Activated CD8-positive, alpha-beta memory T cell treated with anti-CD3 and anti-CD28 coated beads, Interleukin-2, amount 10 ng/mL, durations not matched to agents 7 days and 5 days (primary cell): ENCODE measurements at regions not wholly inside any gene's neighbourhood (a gene's known extent, or its start where the extent isn't known, plus 50 kb on each side); places are given as distances from the start of the nearest gene placed in this dataset.

Source experiments
- ATAC-seq: fragments of 150-1000 bp; cut with Tn5 transposase; one replicate; pipeline ENCODE4 v1.10.0; 2021; ENCODE audit warnings: moderate library complexity
- CTCF ChIA-PET: fragments of 350-600 bp; sonication (Branson Sonifier 250); formaldehyde crosslinking; loops from one replicate; lab custom pipeline; 2021; ENCODE audit warnings: antibody characterized with exemption; lab: Charles Lee
- DNase-seq: peaks from one replicate; pipeline ENCODE4 v3.0.0-alpha.2; 2020
- H3K27ac Mint-ChIP-seq: one replicate; pipeline ENCODE4 v1.8.0; 2021; ENCODE audit warnings: mild to moderate bottlenecking, mixed read lengths
- H3K27me3 Mint-ChIP-seq: one replicate; pipeline ENCODE4 v1.8.0; 2021; ENCODE audit warnings: mixed read lengths
- H3K36me3 Mint-ChIP-seq: one replicate; pipeline ENCODE4 v1.8.0; 2021; ENCODE audit warnings: mild to moderate bottlenecking, mixed read lengths
- H3K4me1 Mint-ChIP-seq: one replicate; pipeline ENCODE4 v1.8.0; 2021; ENCODE audit warnings: mixed read lengths
- H3K4me3 Mint-ChIP-seq: one replicate; pipeline ENCODE4 v1.8.0; 2021; ENCODE audit warnings: mild to moderate bottlenecking, moderate library complexity, mixed read lengths
- H3K9me3 Mint-ChIP-seq: one replicate; pipeline ENCODE4 v1.8.0; 2022; ENCODE audit warnings: low read depth, mixed read lengths

GRCh38 chr16:86651823-86652222, 73.5 kb downstream of the FOXL1 start:
- CTCF ChIA-PET: no interaction called here
- H3K4me1 Mint-ChIP-seq: no peaks in the 10 kb centered on the region
- H3K36me3 Mint-ChIP-seq: no peaks in the 10 kb centered on the region
- no peak overlapping the region for H3K27ac Mint-ChIP-seq
- DNase-seq (no peak), ATAC-seq (no peak)
- peaks cover 7% of the 10 kb centered on the region for H3K9me3 Mint-ChIP-seq
- peaks cover 6% of the 10 kb centered on the region for H3K27me3 Mint-ChIP-seq
- no peak overlapping the region for H3K4me3 Mint-ChIP-seq

DNA sequence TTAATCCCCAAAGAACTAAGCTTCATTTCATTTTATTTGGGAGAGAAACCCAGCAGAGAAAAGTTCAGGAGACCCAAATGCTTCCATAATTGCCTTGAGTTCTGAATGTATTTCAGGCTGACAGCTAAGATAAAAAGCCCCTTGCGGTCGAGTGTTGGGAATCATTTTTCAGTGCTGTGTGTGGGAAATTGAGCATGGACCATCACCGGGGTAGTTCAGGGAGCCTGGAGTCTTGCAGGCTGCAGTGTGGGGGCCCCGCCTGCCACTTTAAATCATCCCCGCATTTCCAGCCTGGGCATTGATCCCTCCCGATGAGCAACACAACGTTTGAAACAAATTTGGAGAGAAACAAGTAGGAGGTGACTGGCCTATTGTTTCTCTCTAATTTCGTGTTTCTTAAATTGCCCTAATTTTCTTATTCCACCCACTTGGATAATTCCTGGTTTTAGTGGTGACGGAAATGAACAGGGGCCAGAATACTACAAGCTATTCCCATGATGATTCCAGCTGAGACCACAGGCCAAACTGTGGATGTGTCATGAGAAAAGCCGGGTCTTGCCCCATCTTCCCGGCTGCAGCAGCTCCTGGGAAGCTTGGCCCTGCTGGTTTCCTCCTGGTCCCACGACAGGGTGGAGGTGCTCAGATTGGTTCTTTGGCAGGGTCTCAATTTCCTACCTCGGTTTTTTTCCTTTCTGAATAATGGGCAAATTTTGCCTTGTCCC, 75.1 kb downstream of the FOXL1 start:
- H3K36me3 Mint-ChIP-seq: no peaks in the 10 kb centered on the region
- no peaks in the 10 kb centered on the region for H3K4me1 Mint-ChIP-seq
- H3K27me3 Mint-ChIP-seq: peaks cover 6% of the 10 kb centered on the region
- peaks cover 7% of the 10 kb centered on the region for H3K9me3 Mint-ChIP-seq
- CTCF ChIA-PET: no interaction called here
- no peak for ATAC-seq
- H3K27ac Mint-ChIP-seq: no peak overlapping the region
- DNase-seq: no peak
- no peak overlapping the region for H3K4me3 Mint-ChIP-seq

- ATAC-seq: no peak
- H3K4me1 Mint-ChIP-seq: no peaks in the 10 kb centered on the region
Measured at GRCh38 chr16:86657972-86658371, 79.6 kb downstream of the FOXL1 start.

DNA sequence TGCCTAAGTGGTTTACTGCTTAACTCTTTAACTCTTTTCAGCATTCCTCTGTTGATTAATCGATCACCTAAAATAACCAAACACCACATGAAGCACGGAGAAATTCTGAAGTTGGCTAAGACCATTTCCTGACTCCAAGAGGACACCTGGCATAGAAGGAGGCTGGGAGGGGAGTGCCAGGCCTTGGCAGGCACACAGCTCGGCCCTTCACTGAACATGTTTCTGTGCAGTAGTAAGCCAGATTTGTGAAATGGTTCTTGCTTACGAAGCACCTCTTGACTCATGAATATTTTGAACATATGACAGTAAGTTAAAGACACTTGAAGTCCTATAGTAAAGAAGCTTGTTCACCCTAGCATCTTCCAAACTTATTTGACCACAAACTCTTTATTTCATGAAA, 82.3 kb downstream of the FOXL1 start:
- no peak overlapping the region for H3K27ac Mint-ChIP-seq
- peaks cover 23% of the 10 kb centered on the region for H3K4me1 Mint-ChIP-seq
- H3K4me3 Mint-ChIP-seq: no peak overlapping the region

More at GRCh38 chr16:86657972-86658371, 79.6 kb downstream of the FOXL1 start:
- no peak for DNase-seq
- no peaks in the 10 kb centered on the region for H3K36me3 Mint-ChIP-seq
- H3K27me3 Mint-ChIP-seq: peaks cover 17% of the 10 kb centered on the region
- H3K9me3 Mint-ChIP-seq: peaks cover 9% of the 10 kb centered on the region
- CTCF ChIA-PET: no interaction called here
- no peak overlapping the region for H3K27ac Mint-ChIP-seq
- H3K4me3 Mint-ChIP-seq: no peak overlapping the region

GRCh38 chr16:86661706-86662105, 83.4 kb downstream of the FOXL1 start:
- H3K9me3 Mint-ChIP-seq: peaks cover 6% of the 10 kb centered on the region
- CTCF ChIA-PET: interaction anchor here (1.5 kb wide), 1 partner anchor 401 kb away, joined by 4 read pairs; no protein-coding TSS in a partner anchor
- H3K36me3 Mint-ChIP-seq: peaks cover 4% of the 10 kb centered on the region
- DNase-seq (no peak), ATAC-seq (no peak)
- H3K4me1 Mint-ChIP-seq: peaks cover 26% of the 10 kb centered on the region
- no peak overlapping the region for H3K4me3 Mint-ChIP-seq
- H3K27me3 Mint-ChIP-seq: peaks cover 19% of the 10 kb centered on the region
- H3K27ac Mint-ChIP-seq: no peak overlapping the region

More for the DNA sequence above, 82.3 kb downstream of the FOXL1 start:
- Mint-ChIP-seq H3K27me3 (peaks cover 23% of the 10 kb centered on the region), H3K9me3 (peaks cover 6% of the 10 kb centered on the region), H3K36me3 (peaks cover 2% of the 10 kb centered on the region)
- ATAC-seq (no peak), DNase-seq (no peak)
- CTCF ChIA-PET: no interaction called here

DNA sequence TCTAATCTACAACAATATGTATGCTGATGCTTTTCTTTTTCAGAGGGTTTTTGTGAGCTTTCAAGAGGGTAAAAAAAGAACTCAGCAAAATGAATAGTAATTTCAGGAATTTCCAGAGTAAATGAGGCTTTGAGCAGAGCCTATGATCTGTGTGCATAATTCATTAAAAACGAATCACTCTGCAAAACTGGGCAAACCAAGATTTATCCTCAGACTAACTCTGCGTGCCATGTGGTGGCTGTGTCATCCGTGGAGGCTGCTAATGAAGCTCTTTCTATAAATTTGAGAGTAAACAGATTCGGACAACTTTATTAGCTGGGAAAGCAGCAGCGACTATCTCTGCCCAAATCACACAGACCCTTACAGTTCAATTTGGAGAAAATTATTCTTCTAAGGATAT, 83.8 kb downstream of the FOXL1 start:
- no peak for ATAC-seq
- Mint-ChIP-seq H3K27me3 (peaks cover 19% of the 10 kb centered on the region), H3K27ac (no peak overlapping the region), H3K4me1 (peaks cover 26% of the 10 kb centered on the region), H3K9me3 (peaks cover 6% of the 10 kb centered on the region), H3K4me3 (no peak overlapping the region), H3K36me3 (peaks cover 4% of the 10 kb centered on the region)
- CTCF ChIA-PET: interaction anchor here (1.5 kb wide), 1 partner anchor 400 kb away, joined by 4 read pairs; no protein-coding TSS in a partner anchor
- no peak for DNase-seq

GRCh38 chr16:86662740-86663139, 84.4 kb downstream of the FOXL1 start:
- peaks cover 4% of the 10 kb centered on the region for H3K36me3 Mint-ChIP-seq
- ATAC-seq: no peak
- no peak for DNase-seq
- H3K4me3 Mint-ChIP-seq: no peak overlapping the region
- peaks cover 6% of the 10 kb centered on the region for H3K9me3 Mint-ChIP-seq
- H3K4me1 Mint-ChIP-seq: peaks cover 26% of the 10 kb centered on the region
- peaks cover 19% of the 10 kb centered on the region for H3K27me3 Mint-ChIP-seq
- no peak overlapping the region for H3K27ac Mint-ChIP-seq
- CTCF ChIA-PET: interaction anchor here (1.5 kb wide), 1 partner anchor 400 kb away, joined by 4 read pairs; no protein-coding TSS in a partner anchor

DNA sequence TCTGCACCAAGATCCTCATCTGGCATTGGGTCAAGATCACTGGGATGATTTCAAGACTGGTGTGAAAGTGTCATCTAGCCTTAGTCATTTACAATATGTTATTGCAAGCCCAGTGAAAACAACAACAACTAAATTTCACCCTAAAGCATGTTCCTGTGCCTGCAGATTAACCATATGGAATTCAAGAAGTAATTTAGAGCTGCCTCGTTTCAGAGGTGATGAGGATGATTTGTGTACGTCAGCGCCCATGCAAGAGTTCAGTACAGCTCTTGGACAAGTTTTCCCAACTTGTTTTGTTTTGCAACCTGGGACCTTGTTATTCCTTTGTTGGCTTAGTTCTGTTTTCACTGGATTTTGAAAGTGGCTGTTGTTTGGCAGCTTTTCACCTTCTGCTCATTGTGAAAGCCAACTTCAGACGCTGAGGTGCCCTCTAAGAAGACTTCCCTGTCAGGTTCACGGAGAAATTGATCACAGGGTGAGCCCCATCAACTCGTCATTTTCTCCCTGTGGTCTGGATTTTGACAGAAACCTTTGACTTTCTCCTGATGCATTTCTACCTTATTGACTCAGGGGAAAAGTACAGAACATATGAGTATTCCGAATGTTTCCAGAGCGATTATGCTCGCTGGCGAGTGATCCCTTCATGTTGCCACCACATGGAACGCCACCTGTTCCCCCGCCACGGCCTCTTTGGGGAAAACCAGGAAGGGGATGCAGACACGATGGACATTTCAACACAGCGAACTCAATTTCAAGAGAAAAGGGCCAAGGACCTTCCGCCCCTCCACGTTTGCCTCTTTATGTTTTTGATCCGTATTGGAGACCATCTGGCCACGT, 85.6 kb downstream of the FOXL1 start:
- CTCF ChIA-PET: interaction anchor here (1.0 kb wide), 1 partner anchor 8 kb away, joined by 3 read pairs; no protein-coding TSS in a partner anchor
- Mint-ChIP-seq H3K9me3 (peaks cover 6% of the 10 kb centered on the region), H3K4me1 (peaks cover 29% of the 10 kb centered on the region), H3K27ac (peak overlapping the region; percentile 83), H3K4me3 (no peak overlapping the region), H3K36me3 (peaks cover 4% of the 10 kb centered on the region), H3K27me3 (peaks cover 26% of the 10 kb centered on the region)
- ATAC-seq: no peak
- DNase-seq: no peak

GRCh38 chr16:86664522-86665318, 86.4 kb downstream of the FOXL1 start:
- ATAC-seq: peak; percentile 96

DNA sequence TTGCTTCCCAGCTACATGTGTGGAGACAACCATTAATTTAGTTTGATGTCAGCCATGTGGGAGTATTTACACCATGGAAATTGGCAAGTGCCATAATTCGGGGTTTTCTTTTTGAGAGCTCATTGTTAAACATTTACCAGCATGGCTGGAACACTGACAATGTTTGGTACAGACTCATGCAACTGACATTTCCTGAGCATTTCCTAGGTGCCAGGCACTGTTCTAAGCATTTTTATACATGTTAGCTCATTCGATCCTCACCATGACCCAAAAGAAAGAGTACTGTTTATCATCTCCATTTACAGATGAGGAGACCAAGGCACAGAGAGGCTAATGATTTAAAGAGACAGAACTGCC, 86.9 kb downstream of the FOXL1 start:
- Mint-ChIP-seq H3K27me3 (peaks cover 32% of the 10 kb centered on the region), H3K4me1 (peaks cover 29% of the 10 kb centered on the region), H3K36me3 (peaks cover 4% of the 10 kb centered on the region), H3K4me3 (no peak overlapping the region), H3K9me3 (peaks cover 1% of the 10 kb centered on the region), H3K27ac (peak overlapping the region; percentile 83)
- ATAC-seq (no peak), DNase-seq (no peak)
- CTCF ChIA-PET: interaction anchor here (0.7 kb wide), 1 partner anchor 1357 kb away, joined by 3 read pairs; no protein-coding TSS in a partner anchor

More at GRCh38 chr16:86664522-86665318, 86.4 kb downstream of the FOXL1 start:
- peaks cover 30% of the 10 kb centered on the region for H3K27me3 Mint-ChIP-seq
- CTCF ChIA-PET: interaction anchor here (1.0 kb wide), 1 partner anchor 9 kb away, joined by 3 read pairs; no protein-coding TSS in a partner anchor
- H3K4me1 Mint-ChIP-seq: peaks cover 29% of the 10 kb centered on the region
- peak overlapping the region; percentile 26 for H3K4me3 Mint-ChIP-seq
- peaks cover 4% of the 10 kb centered on the region for H3K36me3 Mint-ChIP-seq
- H3K27ac Mint-ChIP-seq: peak overlapping the region; percentile 83
- H3K9me3 Mint-ChIP-seq: peaks cover 4% of the 10 kb centered on the region
- peak; percentile 85 for DNase-seq

DNA sequence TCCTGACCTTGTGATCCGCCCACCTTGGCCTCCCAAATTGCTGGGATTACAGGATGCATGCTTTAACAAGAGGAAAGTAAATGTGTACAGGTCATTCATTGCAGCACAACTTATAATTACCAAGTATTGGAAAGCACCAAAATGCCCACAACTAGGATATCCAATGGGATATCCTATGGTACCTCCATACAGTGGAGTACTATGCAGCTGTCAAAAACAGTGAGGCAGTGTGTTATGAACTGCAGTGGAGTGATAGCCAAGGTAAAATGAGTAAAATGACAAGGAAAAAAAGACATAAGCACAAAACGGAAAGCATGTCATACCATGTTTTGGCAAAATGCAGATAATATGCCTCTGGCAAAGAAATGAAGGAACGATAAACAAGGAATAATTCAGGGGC, 87.6 kb downstream of the FOXL1 start:
- Mint-ChIP-seq H3K4me3 (no peak overlapping the region), H3K27me3 (peaks cover 32% of the 10 kb centered on the region), H3K9me3 (peaks cover 1% of the 10 kb centered on the region), H3K36me3 (peaks cover 4% of the 10 kb centered on the region), H3K4me1 (peaks cover 29% of the 10 kb centered on the region), H3K27ac (no peak overlapping the region)
- ATAC-seq: no peak
- CTCF ChIA-PET: interaction anchor here (0.7 kb wide), 1 partner anchor 1358 kb away, joined by 3 read pairs; no protein-coding TSS in a partner anchor
- DNase-seq: no peak

- no peak overlapping the region for H3K27ac Mint-ChIP-seq
- H3K36me3 Mint-ChIP-seq: peaks cover 4% of the 10 kb centered on the region
- H3K4me3 Mint-ChIP-seq: no peak overlapping the region
- peaks cover 24% of the 10 kb centered on the region for H3K27me3 Mint-ChIP-seq
- CTCF ChIA-PET: no interaction called here
- no peaks in the 10 kb centered on the region for H3K9me3 Mint-ChIP-seq
- ATAC-seq (no peak), DNase-seq (no peak)
- H3K4me1 Mint-ChIP-seq: peaks cover 29% of the 10 kb centered on the region
Measured at GRCh38 chr16:86667035-86667434, 88.7 kb downstream of the FOXL1 start.
